ENCODE measurements at regions not wholly inside any gene's neighbourhood (a gene's known extent, or its start where the extent isn't known, plus 50 kb on each side); places are given as distances from the start of the nearest gene placed in this dataset.

DNA sequence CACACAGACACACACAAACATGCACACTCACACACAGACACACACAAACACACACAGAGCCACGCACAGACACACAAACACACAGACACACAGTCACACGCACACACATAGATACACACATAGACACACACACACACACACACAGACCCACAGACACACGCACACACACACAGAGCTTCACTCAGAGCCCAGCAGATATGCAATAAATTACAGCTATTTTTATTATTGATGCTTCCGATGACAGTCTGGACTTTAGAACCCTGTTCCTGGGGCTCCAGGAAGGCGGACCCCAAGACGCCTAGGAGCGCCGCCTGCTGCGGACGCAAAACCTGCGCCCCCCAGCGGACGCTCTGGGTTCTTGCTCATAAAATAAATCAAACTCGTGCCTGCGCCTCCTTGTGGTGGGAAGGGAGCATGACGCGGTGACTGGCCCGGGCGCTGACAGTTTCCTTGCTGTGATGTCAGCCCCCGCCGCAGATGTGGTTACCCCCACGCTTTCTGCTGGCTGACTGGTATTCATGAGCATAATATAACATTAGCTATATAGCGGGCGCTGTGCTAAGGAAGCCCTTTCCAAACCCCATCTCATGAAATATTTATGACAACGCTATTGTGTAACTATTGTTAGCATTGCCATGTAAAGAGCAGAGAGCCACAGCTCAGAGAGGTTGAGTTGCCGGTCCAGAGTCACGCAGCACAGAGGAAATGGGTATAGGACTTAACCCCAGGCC lies 64.4 kb upstream of the TM9SF2 start:
- peak; percentile 85 for DNase-seq (ENCODE audit: low read depth)

DNA sequence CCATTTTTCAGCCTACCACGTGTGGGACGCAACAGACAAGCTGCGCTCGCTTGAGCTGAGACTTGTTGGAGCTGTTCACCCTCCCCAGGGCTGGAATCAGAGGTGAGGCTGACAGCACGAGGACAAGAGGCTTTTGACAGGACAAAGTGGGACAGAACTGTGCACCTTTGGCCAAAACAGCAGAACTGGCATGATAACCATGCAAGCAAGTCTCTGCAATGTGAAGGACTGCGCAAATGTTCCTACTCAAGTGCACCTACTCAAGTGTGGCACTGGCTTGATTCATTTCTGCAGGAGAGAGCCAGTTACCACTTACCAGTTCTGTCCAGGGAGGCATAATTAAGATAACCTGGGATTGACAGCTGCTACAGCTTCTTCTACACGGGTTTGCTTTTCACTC lies 62.2 kb upstream of the TM9SF2 start:
- DNase-seq (ENCODE audit: low read depth): no peak

DNA sequence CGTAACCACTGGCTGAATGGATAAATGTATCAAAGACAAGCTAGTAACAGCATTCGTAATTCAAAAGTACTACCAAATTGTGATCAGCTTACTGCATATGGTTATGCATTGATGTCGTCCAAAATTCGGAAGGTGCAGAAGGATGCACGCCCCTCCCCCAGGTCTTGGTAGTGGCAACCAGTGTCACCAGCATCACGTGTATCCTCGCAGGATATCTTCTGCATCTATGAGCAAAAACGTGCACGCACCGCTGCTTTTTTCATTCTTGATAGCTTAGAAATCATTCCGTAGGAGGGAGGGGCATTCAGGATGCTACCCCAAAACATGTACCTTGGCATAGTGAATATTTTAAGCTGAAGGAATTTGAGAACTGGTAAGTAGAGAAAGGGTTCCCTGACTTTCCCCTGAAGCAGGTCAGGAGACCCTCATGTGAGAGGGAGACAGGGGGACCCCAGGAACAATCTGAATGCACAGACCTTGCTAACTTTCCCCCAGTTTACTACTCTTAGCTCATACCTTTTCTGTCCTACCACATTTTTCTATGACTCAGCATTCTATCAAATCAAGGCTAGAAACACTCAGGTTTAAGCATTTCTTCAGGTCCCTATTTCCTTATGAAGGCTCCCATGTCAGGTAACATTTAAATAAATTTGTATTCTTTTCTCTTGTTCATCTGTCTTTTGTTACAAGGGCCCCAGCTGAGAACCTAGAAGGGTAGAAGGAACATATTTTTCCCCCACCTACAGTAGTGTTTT lies 61.2 kb upstream of the TM9SF2 start:
- no peak for DNase-seq (ENCODE audit: low read depth)

DNA sequence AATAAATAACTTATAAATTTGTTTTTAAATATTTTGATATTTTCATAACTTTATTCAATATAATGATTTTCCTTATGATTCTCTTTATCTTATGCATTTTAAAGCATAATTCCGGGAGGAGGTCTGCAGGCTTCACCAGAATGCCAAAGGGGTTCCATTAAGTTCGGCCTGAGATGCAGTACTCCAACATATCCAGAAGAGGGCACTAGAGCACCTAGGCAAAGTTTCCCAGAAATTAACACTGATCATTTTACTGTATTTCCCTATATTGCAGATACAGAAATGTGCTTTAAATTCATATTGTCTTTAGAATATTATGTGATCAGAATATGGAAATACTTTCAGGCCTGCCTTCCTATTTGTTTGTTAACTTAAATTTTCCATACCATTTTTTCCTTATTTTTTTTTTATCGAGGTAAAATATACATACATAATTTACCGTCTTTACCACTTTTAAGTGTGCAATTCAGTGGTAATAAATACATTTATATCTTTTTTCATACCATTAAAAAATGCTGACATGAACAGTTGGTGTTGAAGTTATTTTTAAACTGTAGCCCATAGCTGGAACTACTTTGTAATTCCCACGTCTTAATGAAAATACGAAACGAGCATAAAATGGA lies 58.9 kb upstream of the TM9SF2 start:
- DNase-seq (ENCODE audit: low read depth): peak; percentile 41

DNA sequence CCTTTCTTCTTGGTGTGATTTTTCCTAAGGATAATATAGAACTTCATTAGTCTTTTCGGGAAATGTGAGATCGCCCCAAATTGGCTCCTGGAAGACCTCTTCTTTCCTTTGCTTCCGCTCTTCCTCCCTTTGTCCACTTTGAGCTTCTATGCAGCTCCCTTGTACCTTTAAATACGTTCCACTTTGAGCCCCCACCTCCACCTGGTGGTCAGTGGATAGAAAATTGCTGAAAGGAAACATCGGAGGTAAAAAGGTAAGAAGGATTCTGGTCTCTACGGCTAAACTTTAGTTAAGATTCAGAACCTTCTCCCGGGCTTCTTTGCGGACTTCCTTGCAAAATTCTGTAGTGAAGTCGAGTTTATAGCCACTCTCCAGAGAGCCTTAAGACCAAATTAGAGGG lies 55.0 kb upstream of the TM9SF2 start:
- no peak for DNase-seq (ENCODE audit: low read depth)

DNA sequence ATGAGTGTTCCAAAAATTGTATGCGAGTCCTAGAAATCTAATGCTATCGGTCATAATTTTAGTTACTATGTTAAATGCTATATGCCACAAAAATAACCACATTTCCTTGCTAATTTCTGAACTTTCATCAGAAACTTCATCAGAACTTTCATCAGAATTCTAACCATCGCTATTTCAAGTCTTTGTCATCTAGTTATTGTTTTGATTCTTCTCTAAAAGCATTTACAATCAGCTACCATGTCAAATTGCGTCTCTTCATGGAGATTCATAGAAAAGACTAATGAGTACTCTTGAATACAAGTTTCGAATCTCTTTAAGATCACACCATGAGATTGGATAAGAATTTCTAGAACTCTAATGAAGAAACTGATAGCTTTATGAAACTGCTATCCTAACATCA lies 52.7 kb upstream of the TM9SF2 start:
- DNase-seq (ENCODE audit: low read depth): no peak

DNA sequence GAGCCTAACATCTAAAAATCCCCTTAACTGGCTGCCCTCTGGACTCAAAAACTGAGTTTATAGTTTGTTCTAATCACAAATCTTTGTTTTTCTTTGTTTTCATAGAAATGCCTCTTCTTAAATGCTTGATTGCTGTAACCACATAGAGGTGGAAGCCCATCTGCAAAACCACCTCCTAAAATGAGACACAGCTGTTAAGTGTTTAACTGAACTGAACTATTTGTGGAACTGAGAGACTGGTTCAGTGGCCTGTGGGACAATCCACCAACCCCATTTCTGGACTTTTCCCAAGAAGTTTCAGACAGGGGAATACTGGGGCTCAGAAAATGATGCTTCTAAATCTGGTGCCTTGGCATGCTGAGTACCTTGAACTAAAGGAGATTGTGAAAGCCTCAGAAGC lies 50.9 kb upstream of the TM9SF2 start:
- DNase-seq (ENCODE audit: low read depth): no peak

All from amniotic epithelial cell (primary cell).